Activated CD8-positive, alpha-beta memory T cell treated with anti-CD3 and anti-CD28 coated beads for 36 hours (primary cell): ENCODE measurements at regions not wholly inside any gene's neighbourhood (a gene's known extent, or its start where the extent isn't known, plus 50 kb on each side); places are given as distances from the start of the nearest gene placed in this dataset.

Source experiments
- CTCF ChIA-PET: fragments of 350-600 bp; sonication (Branson Sonifier 250); formaldehyde crosslinking; loops from one replicate; lab custom pipeline; 2021; ENCODE audit warnings: antibody characterized with exemption; lab: Charles Lee
- POLR2A ChIA-PET: fragments of 350-600 bp; sonication (Branson Sonifier 250); formaldehyde crosslinking; loops from one replicate; lab custom pipeline; 2021; ENCODE audit warnings: antibody characterized with exemption; lab: Charles Lee

DNA sequence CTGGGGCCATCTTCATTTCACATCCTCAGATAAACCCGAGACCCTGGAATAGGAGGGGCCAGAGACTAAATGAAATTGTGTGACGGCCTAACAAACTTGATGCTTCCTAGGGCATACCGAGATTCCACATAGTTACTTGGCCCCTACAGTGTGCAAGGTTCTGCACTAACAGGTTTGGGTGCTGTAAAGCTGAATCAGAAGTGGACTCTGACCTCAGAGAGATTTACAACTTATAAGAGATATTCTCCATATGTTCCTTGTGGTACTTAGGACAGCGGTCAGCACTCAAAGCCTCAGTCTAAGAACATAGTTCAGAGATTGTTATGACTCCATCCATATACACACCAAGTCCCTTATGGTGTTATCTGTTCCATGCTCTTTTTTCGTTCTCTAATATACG is 55.1 kb upstream of the FHIP2A start:
- POLR2A ChIA-PET = no interaction called here
- CTCF ChIA-PET = interaction anchor here (1.1 kb wide), 1 partner anchor 20 kb away, joined by 3 read pairs; no protein-coding TSS in a partner anchor

DNA sequence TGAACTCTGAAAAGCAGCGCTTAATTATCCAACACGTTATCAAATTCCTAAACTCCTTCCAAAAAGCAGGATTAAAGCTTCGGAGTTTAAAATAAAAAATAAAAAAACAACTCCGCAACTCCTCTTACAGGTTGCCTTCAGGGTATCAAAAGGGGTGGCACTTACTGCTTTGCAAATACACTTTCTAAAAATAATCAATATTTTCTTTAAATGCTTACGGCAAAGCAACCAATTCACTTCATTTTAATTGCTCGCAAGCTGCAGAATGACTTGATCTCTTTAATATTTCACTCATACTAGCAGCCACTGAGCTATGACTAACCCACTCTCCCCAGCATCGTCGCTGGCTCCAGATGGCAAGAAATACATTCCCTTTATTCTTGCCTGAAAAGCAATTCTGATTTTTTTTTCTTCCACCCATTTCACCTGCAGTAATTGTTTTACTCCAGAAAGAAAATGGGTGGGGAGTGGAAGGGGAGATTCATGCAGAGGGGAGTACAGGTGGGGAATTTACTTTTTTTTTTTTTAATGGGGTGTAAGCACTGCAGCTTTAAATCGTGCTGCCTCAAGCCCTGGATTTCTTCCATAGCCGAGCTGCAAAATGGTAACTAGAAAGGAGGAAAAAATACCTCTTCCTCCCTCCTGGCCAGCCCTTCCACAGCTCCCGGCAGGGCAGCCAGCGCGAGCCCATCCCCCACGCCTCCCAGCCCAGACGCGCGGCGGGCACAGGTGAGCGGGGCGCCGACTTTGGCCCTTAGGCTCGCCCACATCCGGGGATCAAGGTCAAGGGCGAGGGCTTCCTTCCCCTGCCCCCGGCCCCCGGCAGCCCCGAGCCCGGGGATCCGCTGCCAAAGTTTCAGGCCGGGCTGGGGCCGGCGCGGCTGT is 54.2 kb upstream of the FHIP2A start:
- POLR2A ChIA-PET = no interaction called here
- CTCF ChIA-PET = interaction anchor here (1.1 kb wide), 1 partner anchor 19 kb away, joined by 3 read pairs; no protein-coding TSS in a partner anchor

DNA sequence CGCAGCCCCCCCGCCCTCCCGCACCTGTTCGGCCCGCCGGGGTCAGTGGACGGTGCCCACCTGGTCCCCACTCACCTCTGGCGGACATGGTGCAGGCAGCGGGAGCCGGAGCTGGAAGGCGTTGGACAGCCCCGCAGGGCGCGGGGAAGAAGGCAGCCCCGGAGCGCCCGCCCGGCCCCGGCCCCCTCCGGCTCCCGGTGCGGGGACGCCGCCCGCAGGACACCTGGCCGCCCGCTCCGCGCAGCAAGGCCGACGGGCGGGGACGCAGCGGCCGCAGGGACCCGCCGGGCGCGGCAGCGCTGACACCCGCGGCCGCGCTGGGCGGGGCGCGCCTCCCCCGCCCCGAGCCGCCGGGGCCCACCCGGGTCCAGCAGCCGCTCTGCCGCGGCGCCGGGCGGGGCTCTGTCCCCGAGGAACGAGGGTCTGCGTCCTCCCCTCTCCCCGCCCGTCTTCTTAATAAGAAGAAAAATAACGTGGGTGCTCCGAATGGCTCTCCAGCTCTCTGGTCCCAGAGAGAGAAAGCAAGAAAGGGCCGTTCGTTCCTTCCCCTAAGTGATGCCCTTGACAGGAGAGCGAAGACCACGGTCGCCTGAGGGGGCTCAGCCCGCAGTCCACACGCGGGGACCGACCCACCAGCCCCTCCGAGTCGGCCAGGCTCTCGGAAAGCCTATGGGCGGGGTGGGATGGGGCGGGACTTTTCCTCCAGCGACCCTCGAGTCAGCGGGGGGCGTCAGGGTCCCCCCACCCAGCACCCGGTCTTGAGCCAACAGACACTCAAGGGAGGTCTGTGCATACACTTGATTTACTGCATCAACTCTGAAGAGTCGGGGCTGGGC is 53.4 kb upstream of the FHIP2A start:
- CTCF ChIA-PET = no interaction called here
- POLR2A ChIA-PET = no interaction called here

DNA sequence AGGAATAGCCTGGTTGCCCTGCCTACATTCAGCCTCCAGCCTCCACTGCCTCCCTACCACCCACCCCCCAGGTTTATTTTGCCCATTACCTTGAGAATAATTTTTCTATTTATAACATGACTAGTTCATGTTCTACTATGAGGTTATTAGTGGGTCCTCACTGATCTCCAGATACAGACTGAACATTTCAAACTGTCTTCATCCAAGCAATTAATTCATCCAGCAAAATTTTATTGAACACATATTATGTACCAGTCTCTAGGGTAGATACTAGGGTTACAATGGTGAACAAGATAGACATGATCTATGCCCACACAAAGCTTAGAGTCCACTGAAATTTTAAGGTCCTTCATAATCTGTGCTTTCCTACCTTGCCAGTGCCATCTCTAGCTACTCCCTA is 51.6 kb upstream of the FHIP2A start:
- CTCF ChIA-PET = no interaction called here
- POLR2A ChIA-PET = no interaction called here

DNA sequence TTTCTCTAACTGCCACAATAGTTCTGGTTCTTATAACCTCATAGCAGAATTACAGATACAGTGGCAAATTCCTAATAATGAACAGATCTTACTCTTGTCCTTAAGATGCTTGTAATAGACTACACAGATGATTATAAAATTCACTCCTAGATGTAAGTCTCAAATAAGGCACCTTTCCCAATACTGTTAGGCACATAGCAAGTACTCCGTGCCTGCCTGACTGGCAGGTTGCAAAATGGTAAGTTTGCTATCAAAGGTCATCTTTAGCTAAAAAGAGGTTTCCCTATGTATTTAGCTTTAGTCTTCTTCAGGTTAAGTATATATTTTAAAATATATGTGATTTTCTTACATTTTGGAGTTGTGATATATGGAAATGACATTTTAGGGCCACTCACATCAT is 50.4 kb upstream of the FHIP2A start:
- ChIA-PET CTCF (no interaction called here), POLR2A (no interaction called here)

DNA sequence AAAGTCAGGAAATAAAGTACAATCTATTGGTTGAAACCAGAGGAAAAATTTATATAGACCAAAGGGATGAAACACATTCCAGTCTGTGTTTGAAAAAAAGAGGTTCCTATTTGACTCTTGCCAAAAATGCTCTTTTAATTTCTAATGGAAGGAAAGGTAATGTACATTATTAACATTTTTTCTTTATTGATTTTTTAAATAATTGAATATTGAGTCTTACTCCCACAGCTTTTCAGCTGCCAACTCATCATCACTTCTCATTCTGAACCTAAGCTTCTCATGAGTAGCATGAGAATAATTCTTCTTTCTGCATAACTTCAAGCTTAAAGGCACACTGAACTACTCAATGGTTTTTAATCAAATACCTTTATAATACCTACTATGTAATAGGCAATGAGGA is 49.8 kb upstream of the FHIP2A start:
- CTCF ChIA-PET = no interaction called here

More for the DNA sequence above, 49.8 kb upstream of the FHIP2A start:
- POLR2A ChIA-PET = no interaction called here
